Stimulated activated naive CD8-positive, alpha-beta T cell treated with anti-CD3 and anti-CD28 coated beads, Interleukin-15, amount 100 ng/mL, for 72 hours (primary cell): ENCODE measurements at regions not wholly inside any gene's neighbourhood (a gene's known extent, or its start where the extent isn't known, plus 50 kb on each side); places are given as distances from the start of the nearest gene placed in this dataset.
"Not testable (repeated sequence)": the region's sequence is repeated elsewhere in the genome, so short reads cannot be mapped to it uniquely, and the experiment has no call there.

Experiments
- ATAC-seq: fragments of 150-1000 bp; cut with Tn5 transposase; 2 replicates; pipeline ENCODE4 v1.10.0; 2021; ENCODE audit warnings: mild to moderate bottlenecking, moderate library complexity
- DNase-seq, 2 donors: peaks; one replicate each; pipeline ENCODE4 v3.0.0; 2021 to 2022
- H3K27ac Mint-ChIP-seq, 2 donors: one replicate each; pipeline ENCODE4 v1.8.0; 2022; ENCODE audit warnings: mild to moderate bottlenecking in 2 of 2, mixed read lengths in 2 of 2, moderate library complexity in 2 of 2
- H3K27me3 Mint-ChIP-seq: one replicate; pipeline ENCODE4 v1.8.0; 2022; ENCODE audit warnings: mixed read lengths
- H3K4me1 Mint-ChIP-seq: one replicate; pipeline ENCODE4 v1.8.0; 2022; ENCODE audit warnings: mild to moderate bottlenecking, mixed read lengths
- H3K4me3 Mint-ChIP-seq, 2 donors: one replicate each; pipeline ENCODE4 v1.8.0; 2022; ENCODE audit warnings: mild to moderate bottlenecking in 2 of 2, mixed read lengths in 2 of 2, moderate library complexity in 1 of 2
- H3K9me3 Mint-ChIP-seq, 2 donors: one replicate each; pipeline ENCODE4 v1.8.0; 2022; ENCODE audit warnings: mixed read lengths in 2 of 2

- no peak for DNase-seq
- Mint-ChIP-seq H3K4me3 (no peak overlapping the region), H3K27ac (no peak overlapping the region), H3K27me3 (no peaks in the 10 kb centered on the region), H3K4me1 (no peaks in the 10 kb centered on the region), H3K9me3 (no peaks in the 10 kb centered on the region)
- no peak for ATAC-seq
These were observed 404.8 kb downstream of the THBS2 start for GRCh38 chr6:168848797-168849196.

GRCh38 chr6:168844821-168845609 lies 404.0 kb downstream of the SMOC2 start:
- no peaks in the 10 kb centered on the region for H3K9me3 Mint-ChIP-seq
- no peak overlapping the region for H3K27ac Mint-ChIP-seq
- H3K4me3 Mint-ChIP-seq: no peak overlapping the region
- ATAC-seq (no peak), DNase-seq (no peak)
- no peaks in the 10 kb centered on the region for H3K27me3 Mint-ChIP-seq
- no peaks in the 10 kb centered on the region for H3K4me1 Mint-ChIP-seq

- H3K4me3 Mint-ChIP-seq, DNase-seq, H3K27me3 Mint-ChIP-seq, H3K27ac Mint-ChIP-seq, H3K4me1 Mint-ChIP-seq: not testable (repeated sequence)
- peaks cover 9 to 12% of the 10 kb centered on the region in 2 donors for H3K9me3 Mint-ChIP-seq
- peak; percentile 23 for ATAC-seq
These were observed 401.7 kb downstream of the SMOC2 start for GRCh38 chr6:168842632-168843212.

GRCh38 chr6:168841609-168842278 lies 400.8 kb downstream of the SMOC2 start:
- Mint-ChIP-seq H3K27me3 (peaks cover 3% of the 10 kb centered on the region), H3K27ac (no peak overlapping the region), H3K4me3 (no peak overlapping the region), H3K9me3 (peaks cover 9 to 12% of the 10 kb centered on the region in 2 donors), H3K4me1 (no peaks in the 10 kb centered on the region)
- no peak for ATAC-seq
- DNase-seq: no peak

GRCh38 chr6:168840932-168841331 lies 399.9 kb downstream of the SMOC2 start:
- Mint-ChIP-seq H3K27me3 (peaks cover 12% of the 10 kb centered on the region), H3K9me3 (peaks cover 9 to 12% of the 10 kb centered on the region in 2 donors)
- H3K4me3 Mint-ChIP-seq, H3K4me1 Mint-ChIP-seq, DNase-seq, ATAC-seq, H3K27ac Mint-ChIP-seq: not testable (repeated sequence)

- DNase-seq, ATAC-seq, H3K27ac Mint-ChIP-seq, H3K4me1 Mint-ChIP-seq, H3K4me3 Mint-ChIP-seq: not testable (repeated sequence)
- Mint-ChIP-seq H3K9me3 (peaks cover 9 to 12% of the 10 kb centered on the region in 2 donors), H3K27me3 (peaks cover 18% of the 10 kb centered on the region)
These were observed 399.3 kb downstream of the SMOC2 start for GRCh38 chr6:168840299-168840698.

- ATAC-seq (no peak), DNase-seq (no peak)
- H3K27me3 Mint-ChIP-seq: peaks cover 38% of the 10 kb centered on the region
- no peaks in the 10 kb centered on the region for H3K4me1 Mint-ChIP-seq
- peaks cover 9 to 12% of the 10 kb centered on the region in 2 donors for H3K9me3 Mint-ChIP-seq
- no peak overlapping the region for H3K4me3 Mint-ChIP-seq
- no peak overlapping the region for H3K27ac Mint-ChIP-seq
These were observed 397.0 kb downstream of the SMOC2 start for GRCh38 chr6:168838037-168838399.

- DNase-seq (no peak), ATAC-seq (no peak)
- Mint-ChIP-seq H3K27me3 (peaks cover 41% of the 10 kb centered on the region), H3K9me3 (peaks cover 9 to 12% of the 10 kb centered on the region in 2 donors), H3K27ac (no peak overlapping the region), H3K4me1 (no peaks in the 10 kb centered on the region), H3K4me3 (no peak overlapping the region)
These were observed 396.5 kb downstream of the SMOC2 start for GRCh38 chr6:168837254-168838036.

- Mint-ChIP-seq H3K27ac (peak overlapping the region in 1 of 2 donors; percentile 2), H3K4me1 (no peaks in the 10 kb centered on the region), H3K4me3 (no peak overlapping the region), H3K27me3 (peaks cover 41% of the 10 kb centered on the region), H3K9me3 (peaks cover 9 to 12% of the 10 kb centered on the region in 2 donors)
- DNase-seq (no peak), ATAC-seq (no peak)
These were observed 395.0 kb downstream of the SMOC2 start for GRCh38 chr6:168835991-168836390.

- no peak for DNase-seq
- Mint-ChIP-seq H3K9me3 (peaks cover 9 to 11% of the 10 kb centered on the region in 2 donors), H3K4me3 (no peak overlapping the region), H3K4me1 (no peaks in the 10 kb centered on the region), H3K27ac (peak overlapping the region in 1 of 2 donors; percentile 57), H3K27me3 (peaks cover 41% of the 10 kb centered on the region)
- ATAC-seq: no peak
These were observed 393.8 kb downstream of the SMOC2 start for GRCh38 chr6:168834801-168835200.

GRCh38 chr6:168834042-168834587 lies 393.1 kb downstream of the SMOC2 start:
- Mint-ChIP-seq H3K4me1 (no peaks in the 10 kb centered on the region), H3K4me3 (no peak overlapping the region), H3K27me3 (peaks cover 41% of the 10 kb centered on the region), H3K9me3 (peaks cover 2 to 4% of the 10 kb centered on the region in 2 donors), H3K27ac (no peak overlapping the region)
- DNase-seq (no peak), ATAC-seq (no peak)

- Mint-ChIP-seq H3K27ac (no peak overlapping the region), H3K9me3 (no peaks in the 10 kb centered on the region), H3K27me3 (peaks cover 11% of the 10 kb centered on the region), H3K4me3 (no peak overlapping the region), H3K4me1 (no peaks in the 10 kb centered on the region)
- DNase-seq (no peak), ATAC-seq (no peak)
These were observed 387.8 kb downstream of the SMOC2 start for GRCh38 chr6:168828800-168829199.

- Mint-ChIP-seq H3K9me3 (no peaks in the 10 kb centered on the region), H3K4me1 (no peaks in the 10 kb centered on the region), H3K4me3 (no peak overlapping the region), H3K27ac (no peak overlapping the region), H3K27me3 (peaks cover 4% of the 10 kb centered on the region)
- DNase-seq (no peak), ATAC-seq (no peak)
These were observed 387.1 kb downstream of the SMOC2 start for GRCh38 chr6:168828035-168828434.

GRCh38 chr6:168827586-168827871 lies 386.5 kb downstream of the SMOC2 start:
- Mint-ChIP-seq H3K27me3 (no peaks in the 10 kb centered on the region), H3K4me3 (no peak overlapping the region), H3K4me1 (no peaks in the 10 kb centered on the region), H3K9me3 (no peaks in the 10 kb centered on the region), H3K27ac (no peak overlapping the region)
- DNase-seq: no peak
- no peak for ATAC-seq

- no peaks in the 10 kb centered on the region for H3K9me3 Mint-ChIP-seq
- H3K27me3 Mint-ChIP-seq: no peaks in the 10 kb centered on the region
- no peak overlapping the region for H3K27ac Mint-ChIP-seq
- no peak for ATAC-seq
- DNase-seq: no peak
- no peak overlapping the region for H3K4me3 Mint-ChIP-seq
- H3K4me1 Mint-ChIP-seq: no peaks in the 10 kb centered on the region
These were observed 386.0 kb downstream of the SMOC2 start for GRCh38 chr6:168826726-168827585.
